ENCODE measurements at regions not wholly inside any gene's neighbourhood (a gene's known extent, or its start where the extent isn't known, plus 50 kb on each side); places are given as distances from the start of the nearest gene placed in this dataset.

GRCh38 chr18:30920757-30921156 lies 121.8 kb downstream of the DSC3 start:
- Histone ChIP-seq H3K9ac (ENCODE audit: control insufficient read depth, extremely low read depth, insufficient read depth, low read length) (no peak overlapping the region), H3K4me2 (ENCODE audit: control insufficient read depth, extremely low read depth, insufficient read depth, low read depth, low read length) (no peak overlapping the region), H3K4me1 (ENCODE audit: control insufficient read depth, extremely low read depth, insufficient read depth, low read length) (no peaks in the 10 kb centered on the region), H2AFZ (ENCODE audit: control insufficient read depth, low read length) (no peak overlapping the region), H3K9me1 (ENCODE audit: control insufficient read depth, extremely low read depth, insufficient read depth, low read length) (no peaks in the 10 kb centered on the region), H3K27ac (ENCODE audit: control insufficient read depth, insufficient read depth, low read length) (no peak overlapping the region), H3K27me3 (ENCODE audit: control insufficient read depth, extremely low read depth, insufficient read depth, low read length) (no peaks in the 10 kb centered on the region), H3K79me2 (ENCODE audit: control insufficient read depth, insufficient read depth, low read length) (no peaks in the 10 kb centered on the region), H3K4me3 (ENCODE audit: control insufficient read depth in 2 of 3, extremely low read depth in 1 of 3, insufficient read depth in 2 of 3, low read depth in 1 of 3, low read length in 3 of 3) (no peak overlapping the region), H3K36me3 (ENCODE audit: control insufficient read depth in 2 of 2, extremely low read depth in 1 of 2, insufficient read depth in 2 of 2, low read length in 2 of 2) (no peaks in the 10 kb centered on the region), H3K9me3 (ENCODE audit: control insufficient read depth, low read depth, low read length) (no peaks in the 10 kb centered on the region), H4K20me1 (ENCODE audit: control insufficient read depth, extremely low read depth, insufficient read depth, low read length) (no peaks in the 10 kb centered on the region)
- FAIRE-seq (no peak), DNase-seq (ENCODE audit: low read depth, low spot score) (no peak)
- dilution Hi-C loops (cut with MboI; ENCODE audit: extremely low pct_ligation_motif_present, low sequenced_read_pairs), result no loop called here
- TF ChIP-seq CTCF (optimal IDR thresholded peaks at IDR 0.05 in 1 of 3, IDR thresholded peaks at IDR 0.05 in 1 of 3, conservative IDR thresholded peaks at IDR 0.05 in 1 of 3; ENCODE audit: extremely low read depth in 1 of 3, insufficient read depth in 2 of 3, low read length in 3 of 3) (no peak), EZH2 (IDR thresholded peaks at IDR 0.05; ENCODE audit: low read length) (no peak)

- H2AFZ ChIP-seq (ENCODE audit: control insufficient read depth, low read length), result no peak overlapping the region
- H3K4me2 ChIP-seq (ENCODE audit: control insufficient read depth, extremely low read depth, insufficient read depth, low read depth, low read length), result no peak overlapping the region
- H3K27ac ChIP-seq (ENCODE audit: control insufficient read depth, insufficient read depth, low read length), result no peak overlapping the region
- H3K79me2 ChIP-seq (ENCODE audit: control insufficient read depth, insufficient read depth, low read length), result no peaks in the 10 kb centered on the region
- dilution Hi-C loops (cut with MboI; ENCODE audit: extremely low pct_ligation_motif_present, low sequenced_read_pairs), result no loop called here
- H3K27me3 ChIP-seq (ENCODE audit: control insufficient read depth, extremely low read depth, insufficient read depth, low read length), result no peaks in the 10 kb centered on the region
- no peaks in the 10 kb centered on the region for H3K36me3 ChIP-seq (ENCODE audit: control insufficient read depth in 2 of 2, extremely low read depth in 1 of 2, insufficient read depth in 2 of 2, low read length in 2 of 2)
- H4K20me1 ChIP-seq (ENCODE audit: control insufficient read depth, extremely low read depth, insufficient read depth, low read length), result no peaks in the 10 kb centered on the region
- FAIRE-seq (no peak), DNase-seq (ENCODE audit: low read depth, low spot score) (no peak)
- no peaks in the 10 kb centered on the region for H3K9me1 ChIP-seq (ENCODE audit: control insufficient read depth, extremely low read depth, insufficient read depth, low read length)
- H3K9me3 ChIP-seq (ENCODE audit: control insufficient read depth, low read depth, low read length), result no peaks in the 10 kb centered on the region
- H3K9ac ChIP-seq (ENCODE audit: control insufficient read depth, extremely low read depth, insufficient read depth, low read length), result no peak overlapping the region
- no peak overlapping the region for H3K4me3 ChIP-seq (ENCODE audit: control insufficient read depth in 2 of 3, extremely low read depth in 1 of 3, insufficient read depth in 2 of 3, low read depth in 1 of 3, low read length in 3 of 3)
- no peak for TF ChIP-seq EZH2 (IDR thresholded peaks at IDR 0.05; ENCODE audit: low read length)
- TF ChIP-seq CTCF (optimal IDR thresholded peaks at IDR 0.05 in 1 of 3, IDR thresholded peaks at IDR 0.05 in 1 of 3, conservative IDR thresholded peaks at IDR 0.05 in 1 of 3; ENCODE audit: extremely low read depth in 1 of 3, insufficient read depth in 2 of 3, low read length in 3 of 3), result no peak
- H3K4me1 ChIP-seq (ENCODE audit: control insufficient read depth, extremely low read depth, insufficient read depth, low read length), result no peaks in the 10 kb centered on the region
These were observed 122.2 kb downstream of the DSC3 start for GRCh38 chr18:30920351-30920750.

Data from keratinocyte (primary cell).